SK-N-MC (cell line): ENCODE measurements at regions not wholly inside any gene's neighbourhood (a gene's known extent, or its start where the extent isn't known, plus 50 kb on each side); places are given as distances from the start of the nearest gene placed in this dataset.

ENCODE experiments used
- DNase-seq: peaks from one replicate; pipeline ENCODE4 v3.0.0-alpha.2; 2011; ENCODE audit warnings: low read depth, low spot score
- H3K27ac ChIP-seq: fragments of 200-600 bp; sonication (generic); 2 replicates; pipeline ENCODE4 v1.5.1; 2016; ENCODE audit warnings: mixed run types
- H3K36me3 ChIP-seq: fragments of 200-600 bp; sonication (generic); 2 replicates; pipeline ENCODE4 v1.6.1; 2017; ENCODE audit warnings: antibody characterized with exemption, low read length, mixed read lengths; ENCODE audit not compliant: insufficient read depth
- H3K4me3 ChIP-seq: fragments of 200-600 bp; sonication (generic); 2 replicates; pipeline ENCODE4 v1.5.1; 2016
- H3K9ac ChIP-seq: fragments of 200-600 bp; sonication (generic); 2 replicates; pipeline ENCODE4 v1.8.0; 2017; ENCODE audit warnings: mixed run types, mixed read lengths; ENCODE audit not compliant: insufficient read length
- H3K9me3 ChIP-seq: fragments of 200-600 bp; sonication (generic); 2 replicates; pipeline ENCODE4 v1.6.1; 2017; ENCODE audit warnings: low read depth, mild to moderate bottlenecking, antibody characterized with exemption, low read length, moderate library complexity, mixed read lengths
- EZH2 ChIP-seq: fragments of 200-600 bp; sonication (generic); IDR thresholded peaks from one replicate; pipeline ENCODE4 v1.6.1; 2017; ENCODE audit warnings: antibody characterized with exemption
- FOXP2 ChIP-seq: optimal IDR thresholded peaks from 2 replicates; pipeline ENCODE3; 2011; ENCODE audit warnings: mild to moderate bottlenecking, moderate library complexity; ENCODE audit not compliant: insufficient read depth; ENCODE audit errors: extremely low read length, control extremely low read depth
- POLR2AphosphoS5 ChIP-seq: IDR thresholded peaks from 2 replicates; pipeline ENCODE4 v1.6.1; 2012; ENCODE audit warnings: mild to moderate bottlenecking, low read depth, low read length, borderline replicate concordance

- DNase-seq = no peak
- no peak overlapping the region for H3K27ac ChIP-seq
- TF ChIP-seq FOXP2 (no peak), EZH2 (no peak), POLR2AphosphoS5 (no peak)
- no peaks in the 10 kb centered on the region for H3K36me3 ChIP-seq
- H3K9me3 ChIP-seq = no peaks in the 10 kb centered on the region
- H3K9ac ChIP-seq = no peak overlapping the region
- H3K4me3 ChIP-seq = no peak overlapping the region
Measured at GRCh38 chr9:24936117-24936516, 390.4 kb upstream of the IZUMO3 start.

- Histone ChIP-seq H3K36me3 (no peaks in the 10 kb centered on the region), H3K4me3 (no peak overlapping the region), H3K27ac (no peak overlapping the region), H3K9me3 (no peaks in the 10 kb centered on the region), H3K9ac (no peak overlapping the region)
- no peak for TF ChIP-seq POLR2AphosphoS5
- TF ChIP-seq FOXP2 = no peak
- no peak for TF ChIP-seq EZH2
- DNase-seq = no peak
Measured at GRCh38 chr9:24932785-24933184, 387.1 kb upstream of the IZUMO3 start.

- no peak overlapping the region for H3K4me3 ChIP-seq
- no peaks in the 10 kb centered on the region for H3K9me3 ChIP-seq
- TF ChIP-seq EZH2 = no peak
- TF ChIP-seq POLR2AphosphoS5 = no peak
- no peak for TF ChIP-seq FOXP2
- no peak overlapping the region for H3K27ac ChIP-seq
- no peak for DNase-seq
- no peak overlapping the region for H3K9ac ChIP-seq
- H3K36me3 ChIP-seq = no peaks in the 10 kb centered on the region
Measured at GRCh38 chr9:24931894-24932293, 386.2 kb upstream of the IZUMO3 start.

GRCh38 chr9:24912767-24913166, 367.1 kb upstream of the IZUMO3 start:
- no peak for DNase-seq
- TF ChIP-seq POLR2AphosphoS5 = no peak
- TF ChIP-seq EZH2 = no peak
- no peak for TF ChIP-seq FOXP2
- Histone ChIP-seq H3K9ac (no peak overlapping the region), H3K4me3 (no peak overlapping the region), H3K36me3 (no peaks in the 10 kb centered on the region), H3K27ac (no peak overlapping the region), H3K9me3 (no peaks in the 10 kb centered on the region)

- TF ChIP-seq POLR2AphosphoS5 (no peak), EZH2 (no peak), FOXP2 (no peak)
- Histone ChIP-seq H3K4me3 (no peak overlapping the region), H3K9ac (no peak overlapping the region), H3K27ac (no peak overlapping the region), H3K36me3 (no peaks in the 10 kb centered on the region), H3K9me3 (no peaks in the 10 kb centered on the region)
- DNase-seq = no peak
Measured at GRCh38 chr9:24901319-24901718, 355.6 kb upstream of the IZUMO3 start.

- no peak overlapping the region for H3K4me3 ChIP-seq
- H3K9me3 ChIP-seq = no peaks in the 10 kb centered on the region
- H3K36me3 ChIP-seq = no peaks in the 10 kb centered on the region
- H3K27ac ChIP-seq = no peak overlapping the region
- H3K9ac ChIP-seq = no peak overlapping the region
- TF ChIP-seq EZH2 (no peak), FOXP2 (no peak), POLR2AphosphoS5 (no peak)
- DNase-seq = no peak
Measured at GRCh38 chr9:24900179-24900578, 354.5 kb upstream of the IZUMO3 start.

- DNase-seq = no peak
- no peaks in the 10 kb centered on the region for H3K9me3 ChIP-seq
- no peak overlapping the region for H3K4me3 ChIP-seq
- H3K27ac ChIP-seq = no peak overlapping the region
- TF ChIP-seq EZH2 (no peak), FOXP2 (no peak), POLR2AphosphoS5 (no peak)
- no peak overlapping the region for H3K9ac ChIP-seq
- no peaks in the 10 kb centered on the region for H3K36me3 ChIP-seq
Measured at GRCh38 chr9:24899463-24899862, 353.8 kb upstream of the IZUMO3 start.

- no peaks in the 10 kb centered on the region for H3K36me3 ChIP-seq
- no peak overlapping the region for H3K9ac ChIP-seq
- no peak overlapping the region for H3K4me3 ChIP-seq
- TF ChIP-seq POLR2AphosphoS5 (no peak), EZH2 (no peak), FOXP2 (no peak)
- no peak overlapping the region for H3K27ac ChIP-seq
- H3K9me3 ChIP-seq = no peaks in the 10 kb centered on the region
- no peak for DNase-seq
Measured at GRCh38 chr9:24897826-24898225, 352.1 kb upstream of the IZUMO3 start.

GRCh38 chr9:24881361-24881760, 335.7 kb upstream of the IZUMO3 start:
- H3K9me3 ChIP-seq = no peaks in the 10 kb centered on the region
- no peak overlapping the region for H3K27ac ChIP-seq
- no peak for DNase-seq
- no peak overlapping the region for H3K9ac ChIP-seq
- TF ChIP-seq POLR2AphosphoS5 (no peak), FOXP2 (no peak), EZH2 (no peak)
- no peaks in the 10 kb centered on the region for H3K36me3 ChIP-seq
- H3K4me3 ChIP-seq = no peak overlapping the region
